Retinal pigment epithelial cell (primary cell): ENCODE measurements at regions not wholly inside any gene's neighbourhood (a gene's known extent, or its start where the extent isn't known, plus 50 kb on each side); places are given as distances from the start of the nearest gene placed in this dataset.

ENCODE experiments used
- DNase-seq: peaks from one replicate; pipeline ENCODE4 v3.0.0-alpha.2; 2010; ENCODE audit warnings: low read depth
- H3K4me3 ChIP-seq: 2 replicates; pipeline ENCODE4 v1.5.1; 2011; ENCODE audit warnings: mild to moderate bottlenecking, low read length, control low read depth, moderate library complexity
- TF ChIP-seq, protein P1 (sequence below): conservative IDR thresholded peaks from 2 replicates; pipeline ENCODE4 v1.5.1; 2011; ENCODE audit warnings: low read depth, low read length, control low read depth, inconsistent platforms

GRCh38 chr11:13220148-13220547 lies 57.4 kb upstream of the BMAL1 start:
- TF ChIP-seq, protein P1, sequence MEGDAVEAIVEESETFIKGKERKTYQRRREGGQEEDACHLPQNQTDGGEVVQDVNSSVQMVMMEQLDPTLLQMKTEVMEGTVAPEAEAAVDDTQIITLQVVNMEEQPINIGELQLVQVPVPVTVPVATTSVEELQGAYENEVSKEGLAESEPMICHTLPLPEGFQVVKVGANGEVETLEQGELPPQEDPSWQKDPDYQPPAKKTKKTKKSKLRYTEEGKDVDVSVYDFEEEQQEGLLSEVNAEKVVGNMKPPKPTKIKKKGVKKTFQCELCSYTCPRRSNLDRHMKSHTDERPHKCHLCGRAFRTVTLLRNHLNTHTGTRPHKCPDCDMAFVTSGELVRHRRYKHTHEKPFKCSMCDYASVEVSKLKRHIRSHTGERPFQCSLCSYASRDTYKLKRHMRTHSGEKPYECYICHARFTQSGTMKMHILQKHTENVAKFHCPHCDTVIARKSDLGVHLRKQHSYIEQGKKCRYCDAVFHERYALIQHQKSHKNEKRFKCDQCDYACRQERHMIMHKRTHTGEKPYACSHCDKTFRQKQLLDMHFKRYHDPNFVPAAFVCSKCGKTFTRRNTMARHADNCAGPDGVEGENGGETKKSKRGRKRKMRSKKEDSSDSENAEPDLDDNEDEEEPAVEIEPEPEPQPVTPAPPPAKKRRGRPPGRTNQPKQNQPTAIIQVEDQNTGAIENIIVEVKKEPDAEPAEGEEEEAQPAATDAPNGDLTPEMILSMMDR: no peak
- no peak overlapping the region for H3K4me3 ChIP-seq
- no peak for DNase-seq

- DNase-seq: peak; percentile 94
- TF ChIP-seq, protein P1: no peak
- no peak overlapping the region for H3K4me3 ChIP-seq
Measured at GRCh38 chr11:13221722-13222121, 55.9 kb upstream of the BMAL1 start.

- TF ChIP-seq, protein P1: no peak
- no peak overlapping the region for H3K4me3 ChIP-seq
- no peak for DNase-seq
Measured at GRCh38 chr11:13222285-13222684, 55.3 kb upstream of the BMAL1 start.

DNA sequence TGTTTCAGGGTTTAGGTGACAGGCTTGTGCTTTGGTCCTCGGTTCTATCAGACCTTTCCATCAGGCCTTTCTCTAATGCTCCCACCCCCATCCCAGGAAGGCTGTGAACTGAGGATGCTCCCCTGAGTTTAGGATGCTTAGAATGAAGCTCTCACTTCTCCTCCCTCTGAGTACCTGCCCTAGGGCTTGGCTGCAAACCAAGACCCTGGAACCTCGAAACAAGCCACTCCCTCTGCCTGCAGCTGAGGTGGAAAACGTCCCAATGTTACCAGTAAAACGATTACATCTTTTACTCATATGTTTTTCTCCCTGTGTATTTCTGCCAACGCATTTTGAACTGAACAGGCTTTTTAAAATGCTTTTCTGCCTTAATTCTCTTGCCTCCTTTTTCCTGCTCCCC lies 54.5 kb upstream of the BMAL1 start:
- TF ChIP-seq, protein P1: no peak
- no peak for DNase-seq
- no peak overlapping the region for H3K4me3 ChIP-seq

- no peak overlapping the region for H3K4me3 ChIP-seq
- DNase-seq: no peak
- TF ChIP-seq, protein P1: no peak
Measured at GRCh38 chr11:13224324-13224723, 53.3 kb upstream of the BMAL1 start.

GRCh38 chr11:13225038-13226001 lies 52.3 kb upstream of the BMAL1 start:
- no peak overlapping the region for H3K4me3 ChIP-seq
- no peak for DNase-seq
- TF ChIP-seq, protein P1: no peak
